Lower leg skin (tissue), 4 donors: ENCODE measurements at regions not wholly inside any gene's neighbourhood (a gene's known extent, or its start where the extent isn't known, plus 50 kb on each side); places are given as distances from the start of the nearest gene placed in this dataset.
"Not testable (repeated sequence)": the region's sequence is repeated elsewhere in the genome, so short reads cannot be mapped to it uniquely, and the experiment has no call there.

Source experiments
- DNase-seq, 2 donors: peaks; one replicate each; pipeline ENCODE4 v3.0.0-alpha.2; 2019; ENCODE audit warnings: low spot score in 2 of 2
- H3K4me3 ChIP-seq: fragments of 200-600 bp; sonication (generic); 2 replicates; pipeline ENCODE4 v1.5.1; 2017; ENCODE audit warnings: mild to moderate bottlenecking, low read depth; ENCODE audit not compliant: poor library complexity, severe bottlenecking
- POLR2A ChIP-seq, 2 donors: fragments of 450-650 bp; IDR thresholded peaks; one replicate each; pipeline ENCODE4 v1.6.1; 2016 to 2017; ENCODE audit warnings: antibody characterized with exemption in 2 of 2, mild to moderate bottlenecking in 1 of 2, moderate library complexity in 1 of 2
- WGBS, 2 donors: methylation state at CpG; one replicate each; pipeline ENCODE4 v1.1.5; 2018; 5-methylcytosine and 5-hydroxymethylcytosine counted together
- intact Hi-C: fragments of 100-400 bp; cut with DNase I; formaldehyde crosslinking; loops from one replicate; pipeline ENCODE4 v1.15.0; 2023; ENCODE audit warnings: low total_unique reads
- TF ChIP-seq, protein P1 (sequence below), 3 donors: fragments of 450-650 bp; IDR thresholded peaks; one replicate each; pipeline ENCODE4 v1.5.1; 2016; ENCODE audit warnings: antibody characterized with exemption in 3 of 3, mild to moderate bottlenecking in 3 of 3, moderate library complexity in 2 of 3

DNA sequence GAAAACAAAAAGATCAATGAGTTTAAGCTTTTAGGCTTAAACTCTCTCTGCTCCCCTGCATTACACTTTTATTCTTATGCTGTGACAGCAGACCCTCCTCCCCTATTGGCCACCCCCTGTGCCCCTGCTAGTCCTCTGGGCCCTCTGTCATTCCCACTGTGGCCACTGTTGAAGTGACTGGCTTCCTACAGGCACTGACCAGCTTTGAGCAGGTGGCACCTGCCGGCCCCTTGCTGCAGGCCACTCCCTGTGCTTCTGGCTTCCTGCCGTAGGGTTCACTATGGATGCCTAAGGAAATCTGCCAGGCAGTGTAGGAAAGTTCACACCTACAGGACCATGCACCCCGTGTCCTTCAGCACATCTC, 156.5 kb upstream of the L3MBTL4 start:
- 84 to 95% methylated on average over 3 of the region's 3 CpGs for WGBS, 2 donors
- intact Hi-C loops: no loop called here
- TF ChIP-seq, protein P1, sequence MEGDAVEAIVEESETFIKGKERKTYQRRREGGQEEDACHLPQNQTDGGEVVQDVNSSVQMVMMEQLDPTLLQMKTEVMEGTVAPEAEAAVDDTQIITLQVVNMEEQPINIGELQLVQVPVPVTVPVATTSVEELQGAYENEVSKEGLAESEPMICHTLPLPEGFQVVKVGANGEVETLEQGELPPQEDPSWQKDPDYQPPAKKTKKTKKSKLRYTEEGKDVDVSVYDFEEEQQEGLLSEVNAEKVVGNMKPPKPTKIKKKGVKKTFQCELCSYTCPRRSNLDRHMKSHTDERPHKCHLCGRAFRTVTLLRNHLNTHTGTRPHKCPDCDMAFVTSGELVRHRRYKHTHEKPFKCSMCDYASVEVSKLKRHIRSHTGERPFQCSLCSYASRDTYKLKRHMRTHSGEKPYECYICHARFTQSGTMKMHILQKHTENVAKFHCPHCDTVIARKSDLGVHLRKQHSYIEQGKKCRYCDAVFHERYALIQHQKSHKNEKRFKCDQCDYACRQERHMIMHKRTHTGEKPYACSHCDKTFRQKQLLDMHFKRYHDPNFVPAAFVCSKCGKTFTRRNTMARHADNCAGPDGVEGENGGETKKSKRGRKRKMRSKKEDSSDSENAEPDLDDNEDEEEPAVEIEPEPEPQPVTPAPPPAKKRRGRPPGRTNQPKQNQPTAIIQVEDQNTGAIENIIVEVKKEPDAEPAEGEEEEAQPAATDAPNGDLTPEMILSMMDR (IDR thresholded peaks at IDR 0.05): no peak
- no peak for TF ChIP-seq POLR2A (IDR thresholded peaks at IDR 0.05)
- H3K4me3 ChIP-seq: no peak overlapping the region
- no peak for DNase-seq

DNA sequence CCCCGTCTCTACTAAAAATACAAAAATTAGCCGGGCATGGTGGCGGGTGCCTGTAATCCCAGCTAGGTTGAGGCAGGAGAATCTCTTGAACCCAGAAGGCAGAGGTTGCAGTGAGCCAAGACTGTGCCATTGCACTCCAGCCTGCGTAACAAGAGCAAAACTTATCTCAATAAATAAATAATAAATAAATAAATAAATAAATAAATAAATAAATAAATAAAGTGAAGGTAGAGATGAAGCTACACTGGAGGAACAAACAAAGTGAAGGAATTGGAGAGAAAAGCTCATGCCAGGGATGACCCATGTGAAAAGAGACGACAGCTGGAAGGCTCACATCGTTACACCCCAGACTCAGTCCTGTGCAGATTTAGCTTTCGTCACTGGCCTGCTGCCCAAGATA, 157.3 kb upstream of the ARHGAP28 start:
- DNase-seq, H3K4me3 ChIP-seq, intact Hi-C loops: not testable (repeated sequence)
- 95 to 99% methylated on average over 7 of the region's 7 CpGs for WGBS, 2 donors

DNA sequence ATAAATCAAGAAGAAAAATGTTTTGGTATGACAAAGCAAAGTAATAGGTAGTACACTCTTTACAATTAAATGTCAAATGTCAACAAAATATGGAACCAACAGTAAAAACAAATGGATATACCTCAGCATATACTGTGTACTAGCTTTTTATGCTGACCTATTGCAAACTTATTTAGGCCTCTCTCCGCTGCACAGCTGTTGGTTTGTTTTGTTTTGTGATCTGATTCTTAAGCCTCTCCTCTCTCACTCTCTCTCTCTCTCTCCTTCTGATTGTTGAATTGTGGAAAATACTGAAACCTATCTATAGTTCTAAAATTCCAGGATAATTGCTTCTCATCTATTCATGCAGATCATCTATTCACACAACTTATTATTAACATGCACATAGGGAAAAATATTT, 154.9 kb upstream of the ARHGAP28 start:
- DNase-seq: no peak
- H3K4me3 ChIP-seq: no peak overlapping the region
- 91 to 94% methylated on average over 1 of the region's 1 CpG for WGBS, 2 donors
- intact Hi-C loops: no loop called here
- no peak for TF ChIP-seq POLR2A (IDR thresholded peaks at IDR 0.05)
- TF ChIP-seq, protein P1 (IDR thresholded peaks at IDR 0.05): no peak

DNA sequence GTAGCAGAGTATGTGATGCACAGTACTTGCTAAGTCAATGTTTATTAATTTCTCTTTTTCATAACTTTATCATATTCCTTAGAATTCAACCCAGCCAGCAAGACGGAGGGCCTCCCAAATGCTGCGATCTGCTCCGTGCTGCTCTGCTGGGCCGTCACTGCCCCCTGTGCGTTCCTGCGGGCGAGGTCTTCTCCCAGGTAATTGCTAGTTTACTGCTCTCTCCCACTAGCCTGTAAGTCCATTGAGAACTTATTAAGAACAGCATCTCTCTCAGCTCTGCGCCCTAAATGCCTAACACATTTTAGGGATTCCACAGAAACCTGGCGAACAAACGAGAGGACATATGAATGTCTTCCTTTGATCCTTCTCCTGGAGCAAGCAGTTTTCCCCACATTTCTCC, 153.6 kb upstream of the ARHGAP28 start:
- intact Hi-C loops: no loop called here
- WGBS, 2 donors: 80% methylated on average over 10 of the region's 10 CpGs
- DNase-seq: no peak
- no peak overlapping the region for H3K4me3 ChIP-seq
- TF ChIP-seq POLR2A (IDR thresholded peaks at IDR 0.05): no peak
- TF ChIP-seq, protein P1 (IDR thresholded peaks at IDR 0.05): no peak

DNA sequence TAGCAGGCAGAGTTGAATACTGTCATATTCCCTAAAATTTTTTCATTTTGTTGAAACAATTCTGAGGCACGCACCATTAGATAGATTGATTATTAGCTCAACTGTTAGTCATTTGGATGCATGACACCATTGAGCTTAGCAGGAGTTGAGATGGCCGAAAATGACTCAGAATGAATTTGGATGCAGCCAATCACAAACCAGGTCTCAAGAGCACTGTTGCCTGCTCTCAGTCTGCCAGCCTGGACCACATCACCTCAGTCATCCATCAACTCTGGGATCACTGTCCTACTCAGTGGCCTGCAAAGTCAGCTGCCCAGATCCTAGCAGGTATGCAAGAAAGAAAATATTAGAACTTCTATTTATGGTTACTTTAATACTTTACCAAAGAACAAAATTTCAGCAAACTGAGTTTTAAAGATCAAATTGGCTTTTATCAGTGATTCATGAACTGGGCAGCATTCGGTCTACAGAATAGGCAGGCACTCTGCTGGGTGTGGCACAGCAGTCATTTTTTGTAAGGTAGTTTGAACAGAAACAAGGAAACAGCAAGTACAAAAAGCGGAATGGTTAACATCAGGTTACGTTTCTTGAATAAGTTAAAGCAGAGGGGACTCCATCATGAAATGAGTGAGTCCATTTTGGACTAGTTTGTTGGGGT, 152.7 kb upstream of the ARHGAP28 start:
- no peak overlapping the region for H3K4me3 ChIP-seq
- TF ChIP-seq, protein P1 (IDR thresholded peaks at IDR 0.05): no peak
- TF ChIP-seq POLR2A (IDR thresholded peaks at IDR 0.05): no peak
- intact Hi-C loops: no loop called here
- WGBS, 2 donors: 93 to 96% methylated on average over 5 of the region's 5 CpGs
- DNase-seq: no peak

DNA sequence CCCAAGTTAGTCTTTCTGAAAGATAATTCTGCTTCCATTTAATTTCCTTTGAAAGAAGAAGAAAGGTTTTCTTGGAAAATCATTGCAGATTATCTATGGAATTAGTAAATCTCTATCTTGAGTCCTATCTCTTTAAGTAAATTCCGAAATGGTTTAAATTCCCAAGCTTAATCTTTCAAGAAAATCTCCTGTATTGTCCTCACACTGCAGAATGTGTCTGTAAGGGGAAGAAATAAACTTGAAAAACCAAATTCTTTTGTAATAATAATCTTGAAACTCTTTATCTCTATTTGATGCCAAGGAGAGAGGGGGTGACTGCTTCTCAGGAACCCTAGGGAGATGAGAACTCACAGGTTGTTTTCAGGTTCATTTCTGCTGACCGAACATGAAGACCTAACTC, 150.8 kb upstream of the ARHGAP28 start:
- WGBS, 2 donors: 75 to 77% methylated on average over 2 of the region's 2 CpGs
- TF ChIP-seq POLR2A (IDR thresholded peaks at IDR 0.05): no peak
- TF ChIP-seq, protein P1 (IDR thresholded peaks at IDR 0.05): no peak
- DNase-seq: no peak
- no peak overlapping the region for H3K4me3 ChIP-seq
- intact Hi-C loops: no loop called here
